PC-3 (cell line): ENCODE measurements at regions not wholly inside any gene's neighbourhood (a gene's known extent, or its start where the extent isn't known, plus 50 kb on each side); places are given as distances from the start of the nearest gene placed in this dataset.

ENCODE experiments used
- ATAC-seq: fragments of 200-7000 bp; cut with Tn5 transposase; 2 replicates; pipeline ENCODE4 v1.9.1; 2020; ENCODE audit warnings: mild to moderate bottlenecking, moderate library complexity
- BruUV-seq: library from RNA; stranded (reverse); fragments of 400-500 nt; replicated peaks from 2 replicates; lab custom pipeline; 2021; lab: Mats Ljungman, UMichigan
- CTCF ChIA-PET: fragments of 300-600 bp; sonication (Branson Sonifier 250); formaldehyde crosslinking; loops from one replicate; lab custom pipeline; 2022; ENCODE audit warnings: antibody characterized with exemption; lab: Charles Lee
- POLR2A ChIA-PET: fragments of 300-600 bp; sonication (Branson Sonifier 250); formaldehyde crosslinking; loops from one replicate; lab custom pipeline; 2022; ENCODE audit warnings: antibody characterized with exemption; ENCODE audit not compliant: unreplicated experiment; lab: Charles Lee
- DNase-seq: peaks from one replicate; pipeline ENCODE4 v3.0.0-alpha.2; 2015
- H2AFZ ChIP-seq: fragments of 300-600 bp; sonication (generic); 2 replicates; pipeline ENCODE4 v1.6.0; 2016; ENCODE audit warnings: antibody characterized with exemption, low read length
- H3F3A ChIP-seq: fragments of 300-600 bp; sonication (generic); one replicate; pipeline ENCODE4 v1.6.0; 2017; ENCODE audit warnings: antibody characterized with exemption, low read length, control low read depth, mild to moderate bottlenecking; ENCODE audit not compliant: unreplicated experiment
- H3K27ac ChIP-seq: fragments of 300-600 bp; sonication (generic); 2 replicates; pipeline ENCODE4 v1.5.1; 2016; ENCODE audit warnings: mild to moderate bottlenecking, low read length
- H3K27me3 ChIP-seq: fragments of 300-600 bp; sonication (generic); 2 replicates; pipeline ENCODE4 v1.6.1; 2016; ENCODE audit warnings: low read length, mixed read lengths
- H3K36me3 ChIP-seq: fragments of 300-600 bp; sonication (generic); 2 replicates; pipeline ENCODE4 v1.6.1; 2016; ENCODE audit warnings: low read depth, mixed run types, low read length, mixed read lengths
- H3K4me1 ChIP-seq: fragments of 300-600 bp; sonication (generic); 2 replicates; pipeline ENCODE4 v1.5.1; 2016; ENCODE audit warnings: low read length; ENCODE audit not compliant: insufficient read depth
- H3K4me2 ChIP-seq: fragments of 300-600 bp; sonication (generic); 2 replicates; pipeline ENCODE4 v1.6.0; 2016; ENCODE audit warnings: low read length
- H3K4me3 ChIP-seq: fragments of 300-600 bp; sonication (generic); 2 replicates; pipeline ENCODE4 v1.5.1; 2016; ENCODE audit warnings: mild to moderate bottlenecking, low read length, mixed read lengths
- H3K79me2 ChIP-seq: fragments of 300-600 bp; sonication (generic); 2 replicates; pipeline ENCODE4 v1.6.1; 2017; ENCODE audit warnings: low read length, mixed read lengths
- H3K9ac ChIP-seq: fragments of 300-600 bp; sonication (generic); 2 replicates; pipeline ENCODE4 v1.6.0; 2016; ENCODE audit warnings: mild to moderate bottlenecking, low read length
- H3K9me2 ChIP-seq: fragments of 300-600 bp; sonication (generic); replicated peaks from 2 replicates; pipeline ENCODE4 v1.6.1; 2016; ENCODE audit warnings: mixed run types, low read length, mixed read lengths
- H3K9me3 ChIP-seq: fragments of 300-600 bp; sonication (generic); 2 replicates; pipeline ENCODE4 v1.6.1; 2016; ENCODE audit warnings: low read length, mixed read lengths
- H4K20me1 ChIP-seq: fragments of 300-600 bp; sonication (generic); 2 replicates; pipeline ENCODE4 v1.6.1; 2016; ENCODE audit warnings: low read length, mixed read lengths
- EZH2 ChIP-seq: fragments of 300-600 bp; sonication (generic); IDR thresholded peaks from one replicate; pipeline ENCODE4 v1.6.1; 2017; ENCODE audit warnings: antibody characterized with exemption, mild to moderate bottlenecking, low read length; ENCODE audit not compliant: unreplicated experiment
- EZH2phosphoT487 ChIP-seq: fragments of 300-600 bp; sonication (generic); IDR thresholded peaks from 2 replicates; pipeline ENCODE4 v1.6.1; 2018; ENCODE audit warnings: mild to moderate bottlenecking, antibody characterized with exemption, low read length, borderline replicate concordance
- intact Hi-C: fragments of 100-400 bp; cut with micrococcal nuclease; formaldehyde crosslinking; loops from 2 replicates; pipeline ENCODE4 v1.9.0; 2023
- TF ChIP-seq, protein P1 (sequence below): fragments of 300-600 bp; sonication (generic); conservative IDR thresholded peaks from 2 replicates; pipeline ENCODE4 v1.5.1; 2017; ENCODE audit warnings: antibody characterized with exemption, low read depth, mild to moderate bottlenecking, low read length

DNA sequence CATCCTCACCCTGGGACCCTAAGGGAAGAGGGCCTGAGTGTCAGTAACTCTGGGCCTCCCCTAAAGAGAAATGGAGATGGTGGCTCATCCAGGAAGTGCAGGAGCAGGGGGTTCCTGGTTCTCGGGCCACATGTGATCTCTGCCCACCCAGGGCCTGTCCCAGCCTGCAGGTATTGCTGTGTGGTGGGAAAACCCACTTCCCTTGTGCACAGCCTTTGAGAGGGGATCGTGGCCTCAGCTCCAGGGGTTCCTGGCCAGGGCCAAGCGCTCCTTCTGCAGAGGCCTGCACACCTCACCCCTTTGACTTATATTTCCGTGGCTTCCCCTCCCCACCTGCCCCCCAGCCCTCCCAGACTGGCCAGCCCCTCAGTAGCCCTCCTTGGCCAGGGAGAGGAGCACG, 213.5 kb downstream of the OR4C45 start:
- H3K9me3 ChIP-seq: no peaks in the 10 kb centered on the region
- TF ChIP-seq EZH2 (no peak), EZH2phosphoT487 (no peak)
- TF ChIP-seq, protein P1, sequence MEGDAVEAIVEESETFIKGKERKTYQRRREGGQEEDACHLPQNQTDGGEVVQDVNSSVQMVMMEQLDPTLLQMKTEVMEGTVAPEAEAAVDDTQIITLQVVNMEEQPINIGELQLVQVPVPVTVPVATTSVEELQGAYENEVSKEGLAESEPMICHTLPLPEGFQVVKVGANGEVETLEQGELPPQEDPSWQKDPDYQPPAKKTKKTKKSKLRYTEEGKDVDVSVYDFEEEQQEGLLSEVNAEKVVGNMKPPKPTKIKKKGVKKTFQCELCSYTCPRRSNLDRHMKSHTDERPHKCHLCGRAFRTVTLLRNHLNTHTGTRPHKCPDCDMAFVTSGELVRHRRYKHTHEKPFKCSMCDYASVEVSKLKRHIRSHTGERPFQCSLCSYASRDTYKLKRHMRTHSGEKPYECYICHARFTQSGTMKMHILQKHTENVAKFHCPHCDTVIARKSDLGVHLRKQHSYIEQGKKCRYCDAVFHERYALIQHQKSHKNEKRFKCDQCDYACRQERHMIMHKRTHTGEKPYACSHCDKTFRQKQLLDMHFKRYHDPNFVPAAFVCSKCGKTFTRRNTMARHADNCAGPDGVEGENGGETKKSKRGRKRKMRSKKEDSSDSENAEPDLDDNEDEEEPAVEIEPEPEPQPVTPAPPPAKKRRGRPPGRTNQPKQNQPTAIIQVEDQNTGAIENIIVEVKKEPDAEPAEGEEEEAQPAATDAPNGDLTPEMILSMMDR: no peak
- H3K4me3 ChIP-seq: no peak overlapping the region
- H3F3A ChIP-seq: no peaks in the 10 kb centered on the region
- H4K20me1 ChIP-seq: no peaks in the 10 kb centered on the region
- BruUV-seq: no TSS peak
- no peaks in the 10 kb centered on the region for H3K79me2 ChIP-seq
- CTCF ChIA-PET: no interaction called here
- H3K36me3 ChIP-seq: no peaks in the 10 kb centered on the region
- intact Hi-C loops: no loop called here
- H3K27me3 ChIP-seq: no peaks in the 10 kb centered on the region
- no peak overlapping the region for H3K9ac ChIP-seq
- H3K9me2 ChIP-seq: no peaks in the 10 kb centered on the region
- no peak for DNase-seq
- no peaks in the 10 kb centered on the region for H3K4me1 ChIP-seq
- H3K27ac ChIP-seq: no peak overlapping the region
- H3K4me2 ChIP-seq: no peak overlapping the region
- POLR2A ChIA-PET: no interaction called here
- ATAC-seq: no peak
- no peak overlapping the region for H2AFZ ChIP-seq

DNA sequence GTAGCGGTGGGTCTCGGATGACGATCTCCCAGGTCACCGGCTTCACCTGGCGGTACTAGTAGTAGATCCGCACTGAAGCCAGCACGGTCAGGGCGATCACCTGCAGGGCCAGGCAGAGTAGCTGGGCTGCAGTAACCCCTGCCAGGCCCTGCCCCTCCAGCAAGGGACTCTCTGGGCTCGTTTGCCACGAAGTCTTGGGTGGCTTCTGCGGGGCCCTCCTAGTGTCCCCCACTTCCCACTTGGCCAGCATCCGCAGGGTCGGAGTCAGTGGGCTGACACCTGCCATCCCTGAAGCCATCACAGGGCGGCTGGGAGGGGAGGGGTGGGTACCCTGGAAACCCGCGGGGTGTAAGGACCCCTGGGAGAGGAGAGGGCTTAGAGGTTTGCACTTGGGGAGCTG, 214.0 kb downstream of the OR4C45 start:
- no peak overlapping the region for H3K4me2 ChIP-seq
- H3K4me1 ChIP-seq: no peaks in the 10 kb centered on the region
- H3K36me3 ChIP-seq: no peaks in the 10 kb centered on the region
- no TSS peak for BruUV-seq
- TF ChIP-seq EZH2 (no peak), EZH2phosphoT487 (no peak)
- TF ChIP-seq, protein P1: no peak
- H3K27me3 ChIP-seq: no peaks in the 10 kb centered on the region
- DNase-seq: no peak
- POLR2A ChIA-PET: no interaction called here
- no peak for ATAC-seq
- H3K79me2 ChIP-seq: no peaks in the 10 kb centered on the region
- CTCF ChIA-PET: no interaction called here
- H3K4me3 ChIP-seq: no peak overlapping the region
- H3K9me3 ChIP-seq: no peaks in the 10 kb centered on the region
- H3K27ac ChIP-seq: no peak overlapping the region
- no peaks in the 10 kb centered on the region for H3K9me2 ChIP-seq
- H3F3A ChIP-seq: no peaks in the 10 kb centered on the region
- intact Hi-C loops: no loop called here
- no peak overlapping the region for H3K9ac ChIP-seq
- no peaks in the 10 kb centered on the region for H4K20me1 ChIP-seq
- no peak overlapping the region for H2AFZ ChIP-seq

DNA sequence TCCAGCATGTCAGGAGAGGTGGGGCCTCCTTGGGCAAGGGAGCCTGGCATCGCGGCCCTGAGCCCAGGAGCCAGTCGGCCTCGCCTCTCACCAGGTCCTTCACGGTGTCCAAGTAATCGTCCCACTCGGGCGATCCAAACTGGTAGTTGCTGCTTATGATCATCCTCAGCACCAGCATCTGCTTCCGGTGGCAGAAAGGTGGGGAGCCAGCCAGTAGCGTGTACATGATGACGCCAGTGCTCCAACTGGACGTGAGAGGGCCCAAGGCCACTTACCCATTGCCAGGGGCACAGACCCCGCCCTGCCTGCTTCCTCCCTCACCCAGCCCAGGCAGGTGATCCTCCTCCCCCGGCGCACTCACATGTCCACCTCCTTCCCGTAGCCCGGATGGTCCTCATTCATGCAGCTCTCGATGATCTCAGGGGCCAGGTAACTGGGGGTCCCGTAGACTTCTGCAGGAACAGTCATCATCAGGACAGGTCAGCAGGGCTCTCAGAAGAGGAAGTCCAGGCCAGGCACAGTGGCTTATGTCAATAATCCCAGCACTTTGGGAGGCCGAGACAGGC, 214.7 kb downstream of the OR4C45 start:
- no peaks in the 10 kb centered on the region for H3K27me3 ChIP-seq
- no TSS peak for BruUV-seq
- H3K4me3 ChIP-seq: no peak overlapping the region
- ChIA-PET POLR2A (no interaction called here), CTCF (no interaction called here)
- intact Hi-C loops: no loop called here
- no peaks in the 10 kb centered on the region for H3K9me3 ChIP-seq
- H3F3A ChIP-seq: no peaks in the 10 kb centered on the region
- no peaks in the 10 kb centered on the region for H3K36me3 ChIP-seq
- no peak overlapping the region for H3K27ac ChIP-seq
- no peak overlapping the region for H2AFZ ChIP-seq
- ATAC-seq (no peak), DNase-seq (no peak)
- no peaks in the 10 kb centered on the region for H3K9me2 ChIP-seq
- no peak overlapping the region for H3K9ac ChIP-seq
- no peak for TF ChIP-seq EZH2phosphoT487
- TF ChIP-seq, protein P1: no peak
- TF ChIP-seq EZH2: no peak
- H3K4me2 ChIP-seq: no peak overlapping the region
- no peaks in the 10 kb centered on the region for H3K4me1 ChIP-seq
- H3K79me2 ChIP-seq: no peaks in the 10 kb centered on the region
- H4K20me1 ChIP-seq: no peaks in the 10 kb centered on the region
